Gastrocnemius medialis (tissue), 4 donors: ENCODE measurements at regions not wholly inside any gene's neighbourhood (a gene's known extent, or its start where the extent isn't known, plus 50 kb on each side); places are given as distances from the start of the nearest gene placed in this dataset.
"Not testable (repeated sequence)": the region's sequence is repeated elsewhere in the genome, so short reads cannot be mapped to it uniquely, and the experiment has no call there.

Experiments used
- ATAC-seq, 2 donors: fragments of 150-250 bp; one replicate each; pipeline ENCODE4 v1.9.1; 2016
- DNase-seq, 2 donors: peaks; one replicate each; pipeline ENCODE4 v3.0.0-alpha.2; 2019
- H3K27ac ChIP-seq, 4 donors: fragments of 200-600 bp; sonication (generic); 1 replicate in 1 of 4; 2 replicates in 3 of 4; pipeline ENCODE4 v1.5.1; 2016 to 2018; ENCODE audit warnings: mild to moderate bottlenecking in 2 of 4, moderate library complexity in 1 of 4
- H3K27me3 ChIP-seq, 3 donors: fragments of 200-600 bp; sonication (generic) in 2 of 3; 1 replicate in 1 of 3; 2 replicates in 2 of 3; pipeline versions ENCODE4 v1.5.1 to v1.6.0; 2016 to 2019; ENCODE audit warnings: mild to moderate bottlenecking in 1 of 3, moderate library complexity in 1 of 3
- H3K36me3 ChIP-seq, 2 donors: fragments of 200-600 bp; sonication (generic) in 1 of 2; one replicate each; pipeline ENCODE4 v1.5.1; 2017 to 2018
- H3K4me1 ChIP-seq, 2 donors: fragments of 200-600 bp; sonication (generic) in 1 of 2; one replicate each; pipeline ENCODE4 v1.5.1; 2016 to 2017; ENCODE audit warnings: mild to moderate bottlenecking in 2 of 2
- H3K4me3 ChIP-seq, 4 donors: fragments of 200-600 bp; sonication (generic) in 3 of 4; 1 replicate in 1 of 4; 2 replicates in 3 of 4; pipeline ENCODE4 v1.5.1; 2016 to 2019; ENCODE audit warnings: mild to moderate bottlenecking in 2 of 4
- H3K9me3 ChIP-seq, 3 donors: fragments of 200-600 bp; sonication (generic) in 2 of 3; 1 replicate in 1 of 3; 2 replicates in 2 of 3; pipeline ENCODE4 v1.5.1; 2016 to 2019
- CTCF ChIP-seq, 5 experiments: fragments of 450-650 bp in 3 of 5; fragments of 200-600 bp in 2 of 5; sonication (generic) in 2 of 5; IDR thresholded peaks in 4 of 5; conservative IDR thresholded peaks in 1 of 5; 1 replicate in 4 of 5; 2 replicates in 1 of 5; pipeline ENCODE4 v1.5.1; 2016 to 2019; ENCODE audit warnings: antibody characterized with exemption in 5 of 5, mild to moderate bottlenecking in 3 of 5, moderate library complexity in 3 of 5
- POLR2A ChIP-seq, 2 donors: fragments of 450-650 bp; IDR thresholded peaks; one replicate each; pipeline ENCODE4 v1.6.1; 2017; ENCODE audit warnings: antibody characterized with exemption in 2 of 2, mild to moderate bottlenecking in 2 of 2, moderate library complexity in 2 of 2
- in situ Hi-C, 4 donors: fragments of 200-750 bp; cut with MboI; loops; one replicate each; pipeline versions ENCODE4 v1.15.0 to v1.8.0; 2017; ENCODE audit warnings: low sequenced_read_pairs in 4 of 4
- intact Hi-C: fragments of 100-400 bp; cut with DNase I; formaldehyde crosslinking; loops from one replicate; pipeline ENCODE4 v1.15.1; 2023; ENCODE audit warnings: low total_unique reads

- no peak for ATAC-seq
- Histone ChIP-seq H3K36me3 (no peaks in the 10 kb centered on the region), H3K27ac (no peak overlapping the region), H3K9me3 (no peaks in the 10 kb centered on the region), H3K4me1 (no peaks in the 10 kb centered on the region), H3K27me3 (no peaks in the 10 kb centered on the region), H3K4me3 (no peak overlapping the region)
- in situ Hi-C loops (no loop called here), intact Hi-C loops (no loop called here)
- TF ChIP-seq POLR2A (IDR thresholded peaks at IDR 0.05) = no peak
- no peak for TF ChIP-seq CTCF (IDR thresholded peaks at IDR 0.05 in 4 of 5, conservative IDR thresholded peaks at IDR 0.05 in 1 of 5)
- no peak for DNase-seq
Measured at GRCh38 chr7:92945840-92946239, 109.5 kb upstream of the CDK6 start.

GRCh38 chr7:92944633-92945032, 108.3 kb upstream of the CDK6 start:
- in situ Hi-C loops (no loop called here), intact Hi-C loops (no loop called here)
- no peak for TF ChIP-seq CTCF (IDR thresholded peaks at IDR 0.05 in 4 of 5, conservative IDR thresholded peaks at IDR 0.05 in 1 of 5)
- no peak for TF ChIP-seq POLR2A (IDR thresholded peaks at IDR 0.05)
- DNase-seq = no peak
- Histone ChIP-seq H3K4me1 (no peaks in the 10 kb centered on the region), H3K4me3 (no peak overlapping the region), H3K27ac (no peak overlapping the region), H3K27me3 (no peaks in the 10 kb centered on the region), H3K36me3 (no peaks in the 10 kb centered on the region), H3K9me3 (no peaks in the 10 kb centered on the region)
- ATAC-seq = no peak

- H3K27ac ChIP-seq, DNase-seq, H3K4me3 ChIP-seq, H3K4me1 ChIP-seq, in situ Hi-C loops, H3K27me3 ChIP-seq, ATAC-seq, intact Hi-C loops, H3K9me3 ChIP-seq, H3K36me3 ChIP-seq: not testable (repeated sequence)
Measured at GRCh38 chr7:92942706-92943105, 106.3 kb upstream of the CDK6 start.

GRCh38 chr7:92939666-92940360, 103.4 kb upstream of the CDK6 start:
- intact Hi-C loops = no loop called here
- no peaks in the 10 kb centered on the region for H3K4me1 ChIP-seq
- H3K4me3 ChIP-seq = no peak overlapping the region
- DNase-seq = no peak
- no peaks in the 10 kb centered on the region for H3K27me3 ChIP-seq
- no peak for TF ChIP-seq CTCF (IDR thresholded peaks at IDR 0.05 in 4 of 5, conservative IDR thresholded peaks at IDR 0.05 in 1 of 5)
- TF ChIP-seq POLR2A (IDR thresholded peaks at IDR 0.05) = no peak
- in situ Hi-C loops = no loop called here
- no peaks in the 10 kb centered on the region for H3K9me3 ChIP-seq
- H3K36me3 ChIP-seq = no peaks in the 10 kb centered on the region
- no peak for ATAC-seq
- H3K27ac ChIP-seq = no peak overlapping the region

- Histone ChIP-seq H3K27me3 (no peaks in the 10 kb centered on the region), H3K9me3 (no peaks in the 10 kb centered on the region), H3K4me1 (no peaks in the 10 kb centered on the region), H3K4me3 (no peak overlapping the region), H3K36me3 (no peaks in the 10 kb centered on the region), H3K27ac (no peak overlapping the region)
- DNase-seq = no peak
- in situ Hi-C loops = no loop called here
- TF ChIP-seq POLR2A (IDR thresholded peaks at IDR 0.05) (no peak), CTCF (IDR thresholded peaks at IDR 0.05 in 4 of 5, conservative IDR thresholded peaks at IDR 0.05 in 1 of 5) (no peak)
- no peak for ATAC-seq
- intact Hi-C loops = no loop called here
Measured at GRCh38 chr7:92934096-92934495, 97.7 kb upstream of the CDK6 start.
